Trophoblast cell (in vitro differentiated cells and primary cell): ENCODE measurements at regions not wholly inside any gene's neighbourhood (a gene's known extent, or its start where the extent isn't known, plus 50 kb on each side); places are given as distances from the start of the nearest gene placed in this dataset.

Experiments used
- DNase-seq, 2 donors: peaks; one replicate each; pipeline ENCODE4 v3.0.0-alpha.2; 2016
- H2AFZ ChIP-seq: 2 replicates; pipeline ENCODE4 v1.6.1; 2013; ENCODE audit warnings: low read length, moderate library complexity, mild to moderate bottlenecking; ENCODE audit not compliant: insufficient read depth, poor library complexity
- H2AK5ac ChIP-seq: 2 replicates; pipeline ENCODE4 v1.6.1; 2013; ENCODE audit warnings: mild to moderate bottlenecking, low read length
- H2BK120ac ChIP-seq: 2 replicates; pipeline ENCODE4 v1.6.1; 2013; ENCODE audit warnings: low read length, mild to moderate bottlenecking, moderate library complexity; ENCODE audit not compliant: insufficient read depth, poor library complexity
- H2BK12ac ChIP-seq: 2 replicates; pipeline ENCODE4 v1.6.1; 2013; ENCODE audit warnings: mild to moderate bottlenecking, low read length, moderate library complexity
- H2BK5ac ChIP-seq: 2 replicates; pipeline ENCODE4 v1.6.1; 2013; ENCODE audit warnings: low read length, low read depth, moderate library complexity, mild to moderate bottlenecking; ENCODE audit not compliant: poor library complexity
- H3K14ac ChIP-seq: 2 replicates; pipeline ENCODE4 v1.6.1; 2013; ENCODE audit warnings: mild to moderate bottlenecking, low read length
- H3K18ac ChIP-seq: 2 replicates; pipeline ENCODE4 v1.6.1; 2013; ENCODE audit warnings: mild to moderate bottlenecking, low read length
- H3K23ac ChIP-seq: 2 replicates; pipeline ENCODE4 v1.6.1; 2013; ENCODE audit warnings: low read length
- H3K27ac ChIP-seq: 2 replicates; pipeline ENCODE4 v1.5.1; 2013; ENCODE audit warnings: low read depth, mild to moderate bottlenecking, inconsistent platforms, low read length, moderate library complexity
- H3K27me3 ChIP-seq: 2 replicates; pipeline ENCODE4 v1.6.1; 2013; ENCODE audit warnings: inconsistent platforms, mild to moderate bottlenecking, low read length, moderate library complexity; ENCODE audit not compliant: insufficient read depth
- H3K36me3 ChIP-seq, 2 experiments: 1 replicate in 1 of 2; 2 replicates in 1 of 2; pipeline ENCODE4 v1.6.1; 2013; ENCODE audit warnings: low read length in 2 of 2, mild to moderate bottlenecking in 2 of 2, moderate library complexity in 1 of 2; ENCODE audit not compliant: insufficient read depth in 2 of 2, control insufficient read depth in 1 of 2
- H3K4ac ChIP-seq: 2 replicates; pipeline ENCODE4 v1.6.1; 2013; ENCODE audit warnings: low read depth, mild to moderate bottlenecking, low read length, moderate library complexity
- H3K4me1 ChIP-seq, 2 experiments: 1 replicate in 1 of 2; 2 replicates in 1 of 2; pipeline ENCODE4 v1.6.1; 2013; ENCODE audit warnings: low read length in 2 of 2, mild to moderate bottlenecking in 2 of 2, moderate library complexity in 1 of 2; ENCODE audit not compliant: insufficient read depth in 2 of 2, control insufficient read depth in 1 of 2
- H3K4me2 ChIP-seq: 2 replicates; pipeline ENCODE4 v1.6.1; 2013; ENCODE audit warnings: inconsistent platforms, mild to moderate bottlenecking, low read length, moderate library complexity
- H3K4me3 ChIP-seq: 2 replicates; pipeline ENCODE4 v1.5.1; 2013; ENCODE audit warnings: mild to moderate bottlenecking, low read depth, low read length, inconsistent platforms
- H3K79me1 ChIP-seq: one replicate; pipeline ENCODE4 v1.6.1; 2013; ENCODE audit warnings: low read length
- H3K79me2 ChIP-seq: 2 replicates; pipeline ENCODE4 v1.6.1; 2013; ENCODE audit warnings: low read length, mild to moderate bottlenecking; ENCODE audit not compliant: control insufficient read depth, insufficient read depth, poor library complexity
- H3K9ac ChIP-seq: 2 replicates; pipeline ENCODE4 v1.6.1; 2013; ENCODE audit warnings: mild to moderate bottlenecking, low read length
- H3K9me3 ChIP-seq: 2 replicates; pipeline ENCODE4 v1.6.1; 2013; ENCODE audit warnings: low read depth, mild to moderate bottlenecking, control low read depth, inconsistent platforms, low read length; ENCODE audit not compliant: insufficient read depth
- H4K12ac ChIP-seq: 2 replicates; pipeline ENCODE4 v1.6.1; 2013; ENCODE audit warnings: low read depth, mild to moderate bottlenecking, low read length, moderate library complexity
- H4K8ac ChIP-seq: 2 replicates; pipeline ENCODE4 v1.6.1; 2013; ENCODE audit warnings: low read depth, mild to moderate bottlenecking, low read length, moderate library complexity
- H4K91ac ChIP-seq: one replicate; pipeline ENCODE4 v1.6.1; 2013; ENCODE audit warnings: low read depth, mild to moderate bottlenecking, low read length, moderate library complexity
- WGBS: extraction: QIAGEN DNeasy Blood & Tissue Kit; methylation state at CpG from one replicate; pipeline ENCODE4 v1.1.7; 2013; ENCODE audit warnings: missing lambda C conversion rate; ENCODE audit not compliant: insufficient read length, insufficient coverage; ENCODE audit errors: extremely low coverage; 5-methylcytosine and 5-hydroxymethylcytosine counted together

DNA sequence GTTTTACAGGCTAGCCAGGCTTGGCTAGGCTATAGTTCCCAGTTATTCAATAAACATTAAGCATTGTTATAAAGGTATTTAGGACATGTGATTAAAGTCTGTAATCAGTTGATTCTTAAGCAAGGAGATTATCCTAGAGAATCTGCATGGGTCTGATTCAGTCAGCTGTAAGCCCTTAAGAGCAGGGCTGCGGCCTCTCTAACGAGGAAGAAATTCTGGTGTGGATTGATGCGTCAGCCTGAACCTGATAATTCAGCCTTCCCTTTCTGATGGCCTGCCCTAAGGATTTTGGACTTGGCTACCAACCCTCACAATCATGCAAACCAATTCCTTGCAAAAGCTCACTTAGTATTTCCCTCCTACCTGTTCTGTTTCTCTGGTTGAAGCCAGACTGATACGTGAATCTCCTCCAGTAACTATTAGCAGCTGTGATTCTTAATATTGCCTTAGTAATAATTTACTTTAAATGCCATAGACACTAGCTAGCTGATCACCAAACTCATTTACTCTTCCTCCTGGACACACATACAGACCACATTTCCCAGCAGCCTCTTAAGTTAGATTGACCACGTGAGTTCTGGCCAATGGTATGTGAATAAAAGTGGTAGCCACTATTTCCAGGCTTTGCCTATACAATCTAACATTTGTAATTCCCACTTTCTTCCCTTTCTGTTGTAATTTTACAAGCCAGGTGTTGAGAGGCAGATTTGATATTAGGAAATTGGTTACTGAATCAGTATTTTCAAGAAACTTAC lies 678.0 kb upstream of the INTU start:
- no peak for DNase-seq
- Histone ChIP-seq H3K23ac (no peak overlapping the region), H3K9ac (no peak overlapping the region), H3K9me3 (no peaks in the 10 kb centered on the region), H3K79me1 (no peaks in the 10 kb centered on the region), H2BK5ac (no peak overlapping the region), H2AFZ (no peak overlapping the region), H4K12ac (no peak overlapping the region), H3K4me2 (no peak overlapping the region), H3K4me1 (peaks cover 0 to 2% of the 10 kb centered on the region in 2 experiments), H3K27me3 (no peaks in the 10 kb centered on the region), H3K4ac (no peak overlapping the region), H3K27ac (no peak overlapping the region), H2BK12ac (no peak overlapping the region), H4K91ac (no peak overlapping the region), H3K14ac (no peak overlapping the region), H2BK120ac (no peak overlapping the region), H3K18ac (no peak overlapping the region), H3K79me2 (no peaks in the 10 kb centered on the region), H4K8ac (no peak overlapping the region), H3K36me3 (no peaks in the 10 kb centered on the region), H3K4me3 (no peak overlapping the region), H2AK5ac (no peak overlapping the region)
- WGBS, result no CpG with 5 or more reads among the region's 5 CpGs

DNA sequence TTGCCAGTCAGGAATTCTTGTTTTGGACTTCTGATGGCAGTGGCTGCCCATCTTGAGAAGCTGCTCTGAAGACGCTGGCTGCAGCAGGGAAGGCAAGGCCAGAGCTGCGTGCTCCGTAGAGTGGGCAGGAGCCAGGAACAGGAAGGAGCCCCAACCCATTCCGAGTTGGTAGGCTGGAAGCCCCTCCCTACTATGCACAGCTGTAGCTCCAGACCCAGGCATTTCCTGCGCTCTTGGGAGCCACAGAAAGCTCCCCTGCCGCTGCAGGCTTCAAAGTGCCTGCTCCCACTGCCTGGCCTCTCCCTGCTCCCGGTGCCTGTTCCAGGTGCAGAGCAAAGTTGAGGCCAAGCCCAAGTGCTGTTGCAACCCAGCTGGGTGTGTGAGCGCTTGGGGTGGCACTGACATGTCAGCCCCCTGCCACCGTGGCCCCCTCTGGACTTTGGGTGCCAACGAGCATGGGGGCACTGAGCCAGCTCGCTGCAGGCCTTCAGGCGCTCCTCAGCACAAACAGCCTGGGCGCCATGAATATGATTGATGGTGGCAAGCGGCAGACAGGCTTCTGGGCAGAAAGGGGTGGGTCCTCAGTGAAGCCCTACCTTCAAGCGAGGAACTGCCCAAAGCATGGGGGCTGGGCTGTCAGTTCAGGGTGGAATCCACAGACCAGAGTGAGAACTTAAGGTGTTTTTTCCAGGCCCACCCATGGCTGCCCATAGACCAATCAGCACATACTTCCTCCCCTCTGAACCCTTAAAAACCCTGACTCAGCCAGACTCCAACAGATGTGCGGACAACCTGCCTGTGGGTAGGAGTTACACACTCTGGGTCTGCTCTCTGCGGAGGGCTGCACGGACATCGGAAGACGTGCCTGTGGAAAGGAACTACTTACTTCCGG lies 677.2 kb upstream of the INTU start:
- no peak for DNase-seq
- H3K4ac ChIP-seq, result no peak overlapping the region
- H4K8ac ChIP-seq, result no peak overlapping the region

DNA sequence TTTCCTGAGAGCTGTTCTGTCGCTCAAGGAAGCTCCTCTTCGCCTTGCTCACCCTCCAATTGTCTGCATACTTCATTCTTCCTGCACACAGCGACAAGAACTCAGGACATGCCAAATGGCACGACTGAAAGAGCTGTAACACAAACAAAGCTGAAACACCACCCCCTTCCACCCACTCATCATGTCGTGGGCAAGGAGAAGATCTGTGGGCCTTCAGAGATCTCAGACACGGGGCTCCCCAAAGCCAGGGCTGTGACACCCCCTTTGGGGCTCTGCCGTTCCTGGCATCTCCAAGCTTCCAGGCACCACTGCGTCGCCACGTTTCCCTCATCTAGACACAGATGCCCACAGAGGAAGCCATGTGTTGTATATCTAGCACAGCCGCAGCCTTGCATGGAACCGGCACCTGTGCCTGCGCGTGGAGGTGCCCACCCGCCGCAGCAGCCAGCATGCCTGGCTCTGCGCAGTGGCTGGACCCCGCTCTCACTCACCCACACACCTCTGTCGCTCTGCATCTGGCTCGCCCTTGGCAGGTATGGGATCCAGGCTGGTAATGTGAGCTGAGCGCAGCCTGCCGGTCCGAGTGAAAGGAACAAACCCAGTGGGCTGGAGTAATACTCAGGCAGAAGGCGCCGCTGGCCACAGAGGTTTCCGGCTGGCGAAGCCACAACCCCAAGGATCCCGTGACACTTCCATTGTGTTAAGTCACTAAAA lies 676.4 kb upstream of the INTU start:
- no CpG with 5 or more reads among the region's 28 CpGs for WGBS
- no peak overlapping the region for H3K14ac ChIP-seq
- H3K79me1 ChIP-seq, result no peaks in the 10 kb centered on the region
- H3K18ac ChIP-seq, result no peak overlapping the region
- no peak overlapping the region for H2AK5ac ChIP-seq
- no peak for DNase-seq
- no peak overlapping the region for H2AFZ ChIP-seq
- H4K91ac ChIP-seq, result peak overlapping the region; percentile 28
- H3K27ac ChIP-seq, result no peak overlapping the region
- H4K12ac ChIP-seq, result no peak overlapping the region
- H2BK5ac ChIP-seq, result no peak overlapping the region
- no peak overlapping the region for H3K4me3 ChIP-seq
- no peak overlapping the region for H3K4me2 ChIP-seq
- H3K36me3 ChIP-seq, result no peaks in the 10 kb centered on the region
- no peaks in the 10 kb centered on the region for H3K79me2 ChIP-seq
- H3K27me3 ChIP-seq, result no peaks in the 10 kb centered on the region
- H2BK120ac ChIP-seq, result no peak overlapping the region
- H3K9me3 ChIP-seq, result no peaks in the 10 kb centered on the region
- no peak overlapping the region for H4K8ac ChIP-seq
- H3K4me1 ChIP-seq, result peaks cover 0 to 2% of the 10 kb centered on the region in 2 experiments
- no peak overlapping the region for H3K4ac ChIP-seq
- H3K23ac ChIP-seq, result no peak overlapping the region
- no peak overlapping the region for H2BK12ac ChIP-seq
- H3K9ac ChIP-seq, result no peak overlapping the region

More for the DNA sequence above, 677.2 kb upstream of the INTU start:
- H3K79me2 ChIP-seq, result no peaks in the 10 kb centered on the region
- no peak overlapping the region for H2BK12ac ChIP-seq
- H2BK120ac ChIP-seq, result no peak overlapping the region
- H4K12ac ChIP-seq, result no peak overlapping the region
- no peak overlapping the region for H2BK5ac ChIP-seq
- no peak overlapping the region for H3K4me3 ChIP-seq
- H3K18ac ChIP-seq, result no peak overlapping the region
- no peaks in the 10 kb centered on the region for H3K27me3 ChIP-seq
- no peak overlapping the region for H3K14ac ChIP-seq
- H3K27ac ChIP-seq, result no peak overlapping the region
- H2AFZ ChIP-seq, result no peak overlapping the region
- WGBS, result no CpG with 5 or more reads among the region's 21 CpGs
- H4K91ac ChIP-seq, result no peak overlapping the region
- no peak overlapping the region for H3K9ac ChIP-seq
- H3K79me1 ChIP-seq, result no peaks in the 10 kb centered on the region
- H3K23ac ChIP-seq, result no peak overlapping the region
- H3K4me2 ChIP-seq, result no peak overlapping the region
- H2AK5ac ChIP-seq, result no peak overlapping the region
- peaks cover 0 to 2% of the 10 kb centered on the region in 2 experiments for H3K4me1 ChIP-seq
- no peaks in the 10 kb centered on the region for H3K36me3 ChIP-seq
- H3K9me3 ChIP-seq, result no peaks in the 10 kb centered on the region

DNA sequence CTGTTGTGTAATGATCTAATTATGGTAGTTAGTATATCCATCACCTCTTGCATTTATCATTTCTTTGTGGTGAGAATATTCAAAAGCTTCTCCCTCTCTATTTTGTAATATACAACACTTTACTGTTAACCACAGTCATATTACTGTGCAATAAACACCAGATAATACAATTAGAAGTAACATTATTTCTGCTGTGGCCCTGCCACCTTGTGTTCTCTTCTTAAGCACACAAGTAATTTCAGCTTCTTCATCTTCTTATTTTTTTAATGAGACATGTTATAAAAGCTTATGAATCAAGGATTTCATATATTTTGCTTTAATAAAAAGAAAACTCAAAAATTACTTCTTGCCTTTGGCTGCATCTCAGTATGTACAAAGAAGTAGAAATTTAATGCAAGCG lies 675.2 kb upstream of the INTU start:
- H3K4me2 ChIP-seq, result no peak overlapping the region
- H3K79me1 ChIP-seq, result no peaks in the 10 kb centered on the region
- WGBS, result no CpG with 5 or more reads among the region's 1 CpG
- H3K4ac ChIP-seq, result no peak overlapping the region
- H3K14ac ChIP-seq, result no peak overlapping the region
- no peaks in the 10 kb centered on the region for H3K27me3 ChIP-seq
- H3K18ac ChIP-seq, result no peak overlapping the region
- H2BK5ac ChIP-seq, result no peak overlapping the region
- H4K8ac ChIP-seq, result no peak overlapping the region
- no peak overlapping the region for H2BK120ac ChIP-seq
- no peaks in the 10 kb centered on the region for H3K79me2 ChIP-seq
- H4K91ac ChIP-seq, result no peak overlapping the region
- H4K12ac ChIP-seq, result no peak overlapping the region
- no peaks in the 10 kb centered on the region for H3K9me3 ChIP-seq
- no peak overlapping the region for H2BK12ac ChIP-seq
- no peaks in the 10 kb centered on the region for H3K36me3 ChIP-seq
- H3K4me1 ChIP-seq, result peaks cover 0 to 2% of the 10 kb centered on the region in 2 experiments
- DNase-seq, result no peak
- no peak overlapping the region for H3K4me3 ChIP-seq
- H3K9ac ChIP-seq, result no peak overlapping the region
- no peak overlapping the region for H3K23ac ChIP-seq
- H2AFZ ChIP-seq, result no peak overlapping the region
- no peak overlapping the region for H2AK5ac ChIP-seq
- no peak overlapping the region for H3K27ac ChIP-seq
